CD4-positive, CD25-positive, alpha-beta regulatory T cell (primary cell): ENCODE measurements at regions not wholly inside any gene's neighbourhood (a gene's known extent, or its start where the extent isn't known, plus 50 kb on each side); places are given as distances from the start of the nearest gene placed in this dataset.

Experiments used
- ATAC-seq, 2 donors: fragments of 150-1000 bp; cut with Tn5 transposase; one replicate each; pipeline ENCODE4 v1.10.0; 2021; ENCODE audit warnings: low read depth in 2 of 2, moderate number of reproducible peaks in 2 of 2, moderate library complexity in 1 of 2
- DNase-seq, 3 donors: peaks; one replicate each; pipeline versions ENCODE4 v3.0.0 to v3.0.0-alpha.2; 2012 to 2022; ENCODE audit warnings: mixed read lengths in 1 of 3
- H3K27ac ChIP-seq: one replicate; pipeline ENCODE4 v1.7.0; 2013; ENCODE audit warnings: mild to moderate bottlenecking, low read length; ENCODE audit not compliant: insufficient read depth, poor library complexity, severe bottlenecking
- H3K27me3 ChIP-seq: one replicate; pipeline ENCODE4 v1.7.0; 2013; ENCODE audit warnings: low read length; ENCODE audit not compliant: control insufficient read depth, insufficient read depth
- H3K36me3 ChIP-seq: one replicate; pipeline ENCODE4 v1.7.0; 2013; ENCODE audit warnings: mild to moderate bottlenecking, low read length, moderate library complexity; ENCODE audit not compliant: control insufficient read depth, insufficient read depth
- H3K4me1 ChIP-seq: 2 replicates; pipeline ENCODE4 v1.7.0; 2013; ENCODE audit warnings: mild to moderate bottlenecking, low read length; ENCODE audit not compliant: insufficient read depth, control insufficient read depth, poor library complexity, severe bottlenecking
- H3K4me3 ChIP-seq: one replicate; pipeline ENCODE4 v1.7.0; 2013; ENCODE audit warnings: low read depth, mild to moderate bottlenecking, low read length, moderate library complexity
- H3K9me3 ChIP-seq, 2 experiments: 1 replicate in 1 of 2; 2 replicates in 1 of 2; pipeline ENCODE4 v1.7.0; 2013; ENCODE audit warnings: low read length in 2 of 2, mild to moderate bottlenecking in 1 of 2, moderate library complexity in 1 of 2; ENCODE audit not compliant: control insufficient read depth in 2 of 2
- H3K27ac Mint-ChIP-seq, 3 donors: one replicate each; pipeline ENCODE4 v1.8.0; 2020 to 2022; ENCODE audit warnings: mild to moderate bottlenecking in 3 of 3, mixed read lengths in 3 of 3, moderate library complexity in 2 of 3
- H3K27me3 Mint-ChIP-seq: one replicate; pipeline ENCODE4 v1.8.0; 2022; ENCODE audit warnings: mild to moderate bottlenecking, mixed read lengths
- H3K36me3 Mint-ChIP-seq: one replicate; pipeline ENCODE4 v1.8.0; 2020; ENCODE audit warnings: mixed read lengths
- H3K4me1 Mint-ChIP-seq, 4 donors: one replicate each; pipeline ENCODE4 v1.8.0; 2020 to 2022; ENCODE audit warnings: mixed read lengths in 4 of 4, mild to moderate bottlenecking in 1 of 4
- H3K4me3 Mint-ChIP-seq, 4 donors: one replicate each; pipeline ENCODE4 v1.8.0; 2020 to 2022; ENCODE audit warnings: mild to moderate bottlenecking in 4 of 4, mixed read lengths in 4 of 4, moderate library complexity in 3 of 4
- H3K9me3 Mint-ChIP-seq, 7 donors: one replicate each; pipeline ENCODE4 v1.8.0; 2020 to 2022; ENCODE audit warnings: mixed read lengths in 7 of 7, mild to moderate bottlenecking in 3 of 7, moderate library complexity in 2 of 7

- Histone ChIP-seq H3K4me1 (no peaks in the 10 kb centered on the region), H3K27ac (no peak overlapping the region), H3K36me3 (no peaks in the 10 kb centered on the region), H3K27me3 (peaks cover 5% of the 10 kb centered on the region), H3K9me3 (no peaks in the 10 kb centered on the region), H3K4me3 (no peak overlapping the region)
- Mint-ChIP-seq H3K36me3 (no peaks in the 10 kb centered on the region), H3K4me3 (no peak overlapping the region), H3K4me1 (no peaks in the 10 kb centered on the region), H3K9me3 (peaks cover 0 to 2% (median 0%) of the 10 kb centered on the region in 7 donors), H3K27ac (no peak overlapping the region), H3K27me3 (peaks cover 25% of the 10 kb centered on the region)
- ATAC-seq (no peak), DNase-seq (no peak)
Measured at GRCh38 chr7:27346531-27347275, 104.1 kb downstream of the EVX1 start.

- H3K4me3 ChIP-seq = no peak overlapping the region
- Mint-ChIP-seq H3K27ac (no peak overlapping the region), H3K27me3 (peaks cover 29% of the 10 kb centered on the region), H3K36me3 (no peaks in the 10 kb centered on the region), H3K9me3 (peaks cover 0 to 2% (median 0%) of the 10 kb centered on the region in 7 donors), H3K4me3 (no peak overlapping the region), H3K4me1 (no peaks in the 10 kb centered on the region)
- H3K4me1 ChIP-seq = no peaks in the 10 kb centered on the region
- no peak overlapping the region for H3K27ac ChIP-seq
- no peaks in the 10 kb centered on the region for H3K36me3 ChIP-seq
- H3K9me3 ChIP-seq = no peaks in the 10 kb centered on the region
- DNase-seq (no peak), ATAC-seq (no peak)
- peaks cover 5% of the 10 kb centered on the region for H3K27me3 ChIP-seq
Measured at GRCh38 chr7:27347276-27347640, 104.7 kb downstream of the EVX1 start.

- DNase-seq (no peak), ATAC-seq (no peak)
- H3K27ac ChIP-seq = no peak overlapping the region
- no peak overlapping the region for H3K4me3 ChIP-seq
- peaks cover 0 to 3% (median 0%) of the 10 kb centered on the region in 7 donors for H3K9me3 Mint-ChIP-seq
- H3K27ac Mint-ChIP-seq = no peak overlapping the region
- H3K36me3 Mint-ChIP-seq = no peaks in the 10 kb centered on the region
- no peaks in the 10 kb centered on the region for H3K4me1 Mint-ChIP-seq
- peaks cover 5% of the 10 kb centered on the region for H3K27me3 ChIP-seq
- no peaks in the 10 kb centered on the region for H3K9me3 ChIP-seq
- no peaks in the 10 kb centered on the region for H3K36me3 ChIP-seq
- no peak overlapping the region for H3K4me3 Mint-ChIP-seq
- H3K4me1 ChIP-seq = no peaks in the 10 kb centered on the region
- peaks cover 26% of the 10 kb centered on the region for H3K27me3 Mint-ChIP-seq
Measured at GRCh38 chr7:27349621-27350020, 107.0 kb downstream of the EVX1 start.

GRCh38 chr7:27351137-27351536 lies 108.5 kb downstream of the EVX1 start:
- ATAC-seq = no peak
- no peak overlapping the region for H3K4me3 ChIP-seq
- H3K27ac ChIP-seq = no peak overlapping the region
- Mint-ChIP-seq H3K27ac (no peak overlapping the region), H3K4me3 (no peak overlapping the region), H3K36me3 (no peaks in the 10 kb centered on the region), H3K9me3 (peaks cover 0 to 1% (median 0%) of the 10 kb centered on the region in 7 donors), H3K27me3 (peaks cover 21% of the 10 kb centered on the region), H3K4me1 (no peaks in the 10 kb centered on the region)
- no peaks in the 10 kb centered on the region for H3K36me3 ChIP-seq
- no peak for DNase-seq
- no peaks in the 10 kb centered on the region for H3K4me1 ChIP-seq
- H3K27me3 ChIP-seq = peaks cover 3% of the 10 kb centered on the region
- H3K9me3 ChIP-seq = no peaks in the 10 kb centered on the region

- Mint-ChIP-seq H3K4me3 (no peak overlapping the region), H3K9me3 (peaks cover 0 to 1% (median 0%) of the 10 kb centered on the region in 7 donors), H3K36me3 (no peaks in the 10 kb centered on the region), H3K27me3 (peaks cover 21% of the 10 kb centered on the region), H3K4me1 (no peaks in the 10 kb centered on the region), H3K27ac (no peak overlapping the region)
- no peaks in the 10 kb centered on the region for H3K9me3 ChIP-seq
- no peak for ATAC-seq
- DNase-seq = no peak
- H3K4me3 ChIP-seq = no peak overlapping the region
- H3K36me3 ChIP-seq = no peaks in the 10 kb centered on the region
- peaks cover 3% of the 10 kb centered on the region for H3K27me3 ChIP-seq
- no peak overlapping the region for H3K27ac ChIP-seq
- no peaks in the 10 kb centered on the region for H3K4me1 ChIP-seq
Measured at GRCh38 chr7:27351786-27352185, 109.2 kb downstream of the EVX1 start.

- Histone ChIP-seq H3K4me3 (no peak overlapping the region), H3K4me1 (no peaks in the 10 kb centered on the region), H3K36me3 (no peaks in the 10 kb centered on the region), H3K9me3 (no peaks in the 10 kb centered on the region), H3K27me3 (peaks cover 2% of the 10 kb centered on the region), H3K27ac (no peak overlapping the region)
- Mint-ChIP-seq H3K9me3 (no peaks in the 10 kb centered on the region), H3K27ac (no peak overlapping the region), H3K4me3 (no peak overlapping the region), H3K27me3 (peaks cover 36% of the 10 kb centered on the region), H3K4me1 (no peaks in the 10 kb centered on the region), H3K36me3 (no peaks in the 10 kb centered on the region)
- ATAC-seq (no peak), DNase-seq (no peak)
Measured at GRCh38 chr7:27359181-27360125, 116.9 kb downstream of the EVX1 start.

- Mint-ChIP-seq H3K27me3 (peaks cover 50% of the 10 kb centered on the region), H3K4me3 (no peak overlapping the region), H3K27ac (no peak overlapping the region), H3K36me3 (no peaks in the 10 kb centered on the region), H3K9me3 (no peaks in the 10 kb centered on the region), H3K4me1 (no peaks in the 10 kb centered on the region)
- H3K4me1 ChIP-seq = no peaks in the 10 kb centered on the region
- no peak overlapping the region for H3K27ac ChIP-seq
- H3K36me3 ChIP-seq = no peaks in the 10 kb centered on the region
- DNase-seq = no peak
- peaks cover 2% of the 10 kb centered on the region for H3K27me3 ChIP-seq
- H3K9me3 ChIP-seq = no peaks in the 10 kb centered on the region
- ATAC-seq = no peak
- H3K4me3 ChIP-seq = no peak overlapping the region
Measured at GRCh38 chr7:27361522-27361921, 118.9 kb downstream of the EVX1 start.
